DOHH2 (cell line): ENCODE measurements at regions not wholly inside any gene's neighbourhood (a gene's known extent, or its start where the extent isn't known, plus 50 kb on each side); places are given as distances from the start of the nearest gene placed in this dataset.

Source experiments
- EZH2phosphoT487 ChIP-seq: fragments of 200-600 bp; sonication (generic); IDR thresholded peaks from 2 replicates; pipeline ENCODE4 v1.6.1; 2017; ENCODE audit warnings: borderline replicate concordance, mild to moderate bottlenecking, antibody characterized with exemption, low read length, moderate library complexity, mixed read lengths
- TF ChIP-seq, protein P1 (sequence below): fragments of 200-600 bp; sonication (generic); IDR thresholded peaks from one replicate; pipeline ENCODE4 v1.5.1; 2014; ENCODE audit warnings: antibody characterized with exemption, mild to moderate bottlenecking, low read depth, low read length; ENCODE audit not compliant: poor library complexity, severe bottlenecking

DNA sequence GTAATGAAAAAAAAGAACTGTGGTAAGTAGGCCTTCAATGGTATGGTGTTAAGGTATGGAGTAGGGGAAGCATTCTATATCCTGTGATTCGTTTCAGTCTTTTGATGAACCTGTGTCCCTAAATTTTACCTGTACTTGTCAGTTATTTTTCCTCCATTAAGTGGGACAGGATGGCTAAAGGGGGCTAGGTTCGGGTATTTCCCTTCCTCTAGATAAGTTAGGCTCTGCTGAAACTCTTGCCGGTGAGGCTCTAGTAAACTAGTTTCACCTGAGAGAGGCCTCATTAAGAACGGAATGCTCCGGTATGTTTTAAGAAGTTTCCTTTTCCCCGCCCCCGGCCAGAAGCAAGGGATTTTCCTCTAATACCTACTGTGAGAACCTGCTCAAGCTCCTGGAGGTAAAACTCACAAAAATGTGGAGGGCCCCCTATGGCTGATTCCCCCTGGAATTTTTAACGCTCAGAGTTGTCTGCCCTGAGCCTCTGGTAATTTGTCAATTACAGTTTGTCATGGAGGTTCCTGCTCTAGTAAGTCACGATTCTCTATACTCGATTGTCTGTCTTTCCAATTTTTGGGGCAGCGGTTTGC is 87.7 kb downstream of the MACIR start:
- TF ChIP-seq, protein P1, sequence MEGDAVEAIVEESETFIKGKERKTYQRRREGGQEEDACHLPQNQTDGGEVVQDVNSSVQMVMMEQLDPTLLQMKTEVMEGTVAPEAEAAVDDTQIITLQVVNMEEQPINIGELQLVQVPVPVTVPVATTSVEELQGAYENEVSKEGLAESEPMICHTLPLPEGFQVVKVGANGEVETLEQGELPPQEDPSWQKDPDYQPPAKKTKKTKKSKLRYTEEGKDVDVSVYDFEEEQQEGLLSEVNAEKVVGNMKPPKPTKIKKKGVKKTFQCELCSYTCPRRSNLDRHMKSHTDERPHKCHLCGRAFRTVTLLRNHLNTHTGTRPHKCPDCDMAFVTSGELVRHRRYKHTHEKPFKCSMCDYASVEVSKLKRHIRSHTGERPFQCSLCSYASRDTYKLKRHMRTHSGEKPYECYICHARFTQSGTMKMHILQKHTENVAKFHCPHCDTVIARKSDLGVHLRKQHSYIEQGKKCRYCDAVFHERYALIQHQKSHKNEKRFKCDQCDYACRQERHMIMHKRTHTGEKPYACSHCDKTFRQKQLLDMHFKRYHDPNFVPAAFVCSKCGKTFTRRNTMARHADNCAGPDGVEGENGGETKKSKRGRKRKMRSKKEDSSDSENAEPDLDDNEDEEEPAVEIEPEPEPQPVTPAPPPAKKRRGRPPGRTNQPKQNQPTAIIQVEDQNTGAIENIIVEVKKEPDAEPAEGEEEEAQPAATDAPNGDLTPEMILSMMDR = no peak
- no peak for TF ChIP-seq EZH2phosphoT487
